Epithelial cell of esophagus (primary cell): ENCODE measurements at regions not wholly inside any gene's neighbourhood (a gene's known extent, or its start where the extent isn't known, plus 50 kb on each side); places are given as distances from the start of the nearest gene placed in this dataset.

ENCODE experiments used
- DNase-seq: peaks from one replicate; pipeline ENCODE4 v3.0.0; 2010; ENCODE audit warnings: low read depth
- H3K4me3 ChIP-seq: 2 replicates; pipeline ENCODE4 v1.5.1; 2011; ENCODE audit warnings: mild to moderate bottlenecking, low read length, control low read depth
- CTCF ChIP-seq: IDR thresholded peaks from 2 replicates; pipeline ENCODE4 v1.5.1; 2011; ENCODE audit warnings: low read depth, mild to moderate bottlenecking, low read length, control low read depth, inconsistent platforms; ENCODE audit not compliant: insufficient read depth; ENCODE audit errors: missing control alignments

DNA sequence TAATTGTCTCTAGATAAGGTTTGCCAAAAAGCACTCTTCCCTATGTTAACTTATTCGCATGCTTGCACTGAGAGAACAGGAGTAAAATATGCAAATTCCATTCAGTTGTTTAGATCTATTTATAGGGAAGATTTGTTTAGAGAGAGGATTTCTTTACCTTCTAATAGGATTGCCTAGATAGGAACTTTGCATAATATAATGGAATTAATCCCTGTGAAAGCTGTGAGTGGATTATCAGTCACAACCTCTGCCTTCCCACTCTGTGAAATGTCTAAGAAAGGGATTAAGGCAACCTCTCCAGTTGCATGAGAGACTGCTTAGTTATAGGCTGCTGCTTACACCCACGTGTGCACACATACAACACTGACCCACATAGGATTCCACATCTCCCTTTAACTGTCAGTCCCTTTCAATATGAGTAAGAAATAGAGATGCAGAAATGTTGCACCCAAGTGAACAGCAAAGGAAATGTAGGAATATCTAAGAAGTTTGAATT lies 83.2 kb downstream of the ALG10B start:
- no peak for TF ChIP-seq CTCF
- no peak overlapping the region for H3K4me3 ChIP-seq
- no peak for DNase-seq

DNA sequence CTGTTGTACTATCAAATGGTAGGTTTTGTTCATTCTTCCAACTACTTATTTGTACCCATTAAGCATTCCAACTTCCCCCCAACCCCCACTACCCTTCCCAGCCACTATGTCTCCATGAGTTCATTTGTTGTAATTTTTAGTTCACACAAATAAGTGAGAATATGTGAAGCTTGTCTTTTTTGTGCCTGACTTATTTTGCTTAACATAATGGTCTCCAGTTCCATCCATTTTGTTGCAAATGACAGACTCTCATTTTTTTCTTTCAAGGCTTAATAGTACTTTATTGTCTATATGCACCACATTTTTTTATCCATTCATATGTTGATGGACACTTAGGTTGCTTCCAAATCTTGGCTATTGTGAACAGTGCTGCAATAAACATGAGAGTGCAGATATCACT lies 86.2 kb downstream of the ALG10B start:
- no peak for TF ChIP-seq CTCF
- no peak for DNase-seq
- H3K4me3 ChIP-seq = no peak overlapping the region

DNA sequence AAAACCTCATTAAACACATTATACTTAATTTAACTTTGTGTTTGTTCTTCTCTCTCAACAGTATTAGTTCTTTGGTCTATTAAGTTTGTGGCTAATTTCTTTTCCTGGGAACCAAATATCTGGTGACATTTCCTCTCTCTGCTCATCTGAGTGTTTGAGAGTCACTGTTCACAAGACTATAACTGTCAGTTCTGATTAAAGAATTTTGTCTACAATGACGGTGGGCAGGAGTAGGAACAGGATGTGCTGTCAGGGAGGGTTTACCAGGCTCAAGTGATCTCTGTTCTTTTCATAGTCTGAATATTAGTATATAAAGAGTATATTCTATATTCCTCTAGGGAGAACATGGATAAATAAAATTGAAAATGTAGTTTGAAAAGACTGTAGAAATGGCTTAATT lies 92.9 kb downstream of the ALG10B start:
- DNase-seq = no peak
- H3K4me3 ChIP-seq = no peak overlapping the region
- TF ChIP-seq CTCF = no peak

- DNase-seq = no peak
- TF ChIP-seq CTCF = no peak
Measured at GRCh38 chr12:38411426-38411825, 94.9 kb downstream of the ALG10B start.

DNA sequence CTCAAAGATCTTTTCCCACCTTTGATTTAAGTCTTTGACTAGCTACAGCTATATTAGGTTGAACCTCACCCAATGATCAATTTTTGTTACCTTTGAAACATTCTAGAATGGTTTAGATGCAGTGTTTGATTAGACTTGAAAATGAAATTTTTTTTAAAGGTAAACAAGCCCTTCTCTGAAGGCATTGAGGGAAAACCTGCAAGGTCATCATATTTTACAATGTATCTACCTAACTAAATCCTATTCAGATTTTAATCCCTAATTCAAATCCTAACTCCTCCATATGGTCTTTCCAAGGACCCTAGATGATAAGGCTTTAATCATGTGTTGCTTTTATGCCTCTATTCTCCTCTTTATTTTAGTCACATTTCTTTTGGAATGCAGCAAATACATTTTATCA lies 95.4 kb downstream of the ALG10B start:
- no peak for DNase-seq
- no peak overlapping the region for H3K4me3 ChIP-seq
- TF ChIP-seq CTCF = no peak

More at GRCh38 chr12:38411426-38411825, 94.9 kb downstream of the ALG10B start:
- H3K4me3 ChIP-seq = no peak overlapping the region

DNA sequence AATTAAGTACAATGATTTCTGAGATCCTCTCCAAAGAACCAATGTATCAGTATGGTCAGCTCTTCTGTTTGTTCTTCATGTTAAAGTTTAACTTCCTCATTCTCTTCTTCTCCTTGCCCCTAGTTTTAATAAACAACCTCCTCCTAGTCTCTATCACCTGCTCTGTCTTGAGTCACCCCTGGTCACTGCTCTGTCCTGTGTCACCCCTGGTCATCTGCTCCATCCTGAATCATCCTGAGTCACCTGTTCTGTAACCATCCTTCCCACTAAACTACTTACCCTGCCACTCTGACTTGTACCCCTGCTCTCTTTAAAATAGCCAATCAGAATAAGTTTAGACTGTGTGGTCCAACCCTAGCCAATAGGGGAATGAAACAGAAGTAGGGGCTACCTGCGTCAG lies 100.5 kb downstream of the ALG10B start:
- no peak for TF ChIP-seq CTCF
- DNase-seq = peak; percentile 24
- H3K4me3 ChIP-seq = no peak overlapping the region

- peak; percentile 68 for DNase-seq
- no peak overlapping the region for H3K4me3 ChIP-seq
- TF ChIP-seq CTCF = no peak
Measured at GRCh38 chr12:38424436-38424835, 107.9 kb downstream of the ALG10B start.
